Glomerular visceral epithelial cell (primary cell): ENCODE measurements at regions not wholly inside any gene's neighbourhood (a gene's known extent, or its start where the extent isn't known, plus 50 kb on each side); places are given as distances from the start of the nearest gene placed in this dataset.
"Not testable (repeated sequence)": the region's sequence is repeated elsewhere in the genome, so short reads cannot be mapped to it uniquely, and the experiment has no call there.

Experiments used
- DNase-seq: peaks from one replicate; pipeline ENCODE4 v3.0.0-alpha.2; 2016; ENCODE audit errors: extremely low spot score

DNA sequence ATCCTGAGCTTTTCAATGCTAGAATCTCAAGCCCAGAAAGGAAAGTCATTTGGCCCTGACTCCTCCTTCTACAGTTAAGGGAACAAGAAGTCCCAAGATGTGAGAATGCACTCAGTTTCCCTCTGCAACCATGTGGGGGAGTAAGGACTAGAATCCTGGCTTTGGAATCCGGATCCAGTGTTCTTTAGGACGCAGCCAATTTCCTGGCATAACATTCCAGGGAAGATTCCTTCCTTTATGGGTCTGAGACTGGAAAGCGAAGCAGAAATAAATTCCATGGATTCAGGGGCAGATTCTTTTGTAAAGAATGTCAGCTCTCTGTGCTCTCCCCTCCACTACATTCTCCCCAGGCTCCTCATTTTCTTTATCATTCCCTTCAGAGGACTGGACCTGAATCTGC lies 151.8 kb upstream of the SOX14 start:
- DNase-seq: no peak

- no peak for DNase-seq
Observed at GRCh38 chr3:137615659-137616418, 148.3 kb upstream of the SOX14 start.

DNA sequence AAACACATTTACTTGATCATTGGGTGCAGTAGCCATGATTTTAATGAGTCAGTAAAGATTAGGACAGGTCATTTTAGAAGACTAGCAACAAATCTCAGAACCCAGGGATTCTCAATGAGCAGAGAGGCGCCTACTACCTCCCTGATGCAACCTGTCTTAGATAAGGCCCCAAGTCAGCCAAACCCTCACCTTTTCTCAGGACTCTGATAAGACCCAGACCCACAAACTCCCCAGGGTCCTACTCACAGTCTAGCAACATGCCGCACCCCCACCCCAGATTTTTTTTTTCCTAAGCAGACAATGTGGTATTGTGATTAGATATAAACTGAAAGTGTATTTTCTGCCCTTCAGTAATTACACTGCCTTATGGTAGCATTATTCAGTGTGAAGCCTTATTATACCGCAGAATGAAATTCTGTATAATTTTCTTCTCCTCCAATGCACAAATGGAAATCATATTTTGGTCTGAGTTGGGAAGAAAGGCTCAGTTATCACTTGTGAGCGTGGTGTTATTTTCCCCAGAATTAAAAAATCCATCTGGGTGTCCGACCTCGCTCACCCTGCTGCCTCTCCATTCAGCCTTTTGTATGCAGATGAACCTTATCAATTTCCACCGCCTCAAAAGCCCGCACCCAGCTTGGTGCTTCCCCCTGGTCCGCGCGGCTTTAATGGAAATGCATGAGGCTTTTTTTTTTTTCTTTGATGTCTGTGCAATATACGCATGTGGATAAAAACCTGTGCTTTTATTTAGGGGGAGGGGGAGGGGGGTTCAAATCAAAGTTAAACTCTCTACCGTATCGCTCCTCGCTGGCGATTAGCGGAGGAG lies 122.0 kb upstream of the SOX14 start:
- DNase-seq: no peak

- no peak for DNase-seq
Observed at GRCh38 chr3:137642831-137643230, 121.3 kb upstream of the SOX14 start.

DNA sequence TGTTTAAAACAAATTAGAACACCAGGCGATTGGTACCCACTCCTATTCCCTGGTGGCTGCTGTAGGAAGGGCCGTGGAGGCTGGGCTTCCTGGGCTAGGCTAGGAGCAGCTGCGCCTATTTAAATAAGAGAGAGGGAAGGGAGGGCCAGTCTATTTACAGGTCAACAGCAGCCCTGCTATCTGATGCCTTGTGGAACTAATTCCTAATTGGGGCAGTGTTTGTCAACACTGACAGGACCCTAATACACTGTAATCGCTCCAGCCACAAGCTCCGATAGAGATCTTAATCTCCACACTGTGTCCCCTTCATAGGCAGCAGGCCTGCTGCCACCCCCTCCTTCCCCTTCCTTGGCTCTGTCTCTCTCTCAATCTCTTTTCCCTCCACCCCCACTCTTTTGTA lies 116.9 kb upstream of the SOX14 start:
- no peak for DNase-seq

- DNase-seq: no peak
Observed at GRCh38 chr3:137669519-137670060, 94.5 kb upstream of the SOX14 start.

- DNase-seq: no peak
Observed at GRCh38 chr3:137687181-137687879, 76.8 kb upstream of the SOX14 start.

DNA sequence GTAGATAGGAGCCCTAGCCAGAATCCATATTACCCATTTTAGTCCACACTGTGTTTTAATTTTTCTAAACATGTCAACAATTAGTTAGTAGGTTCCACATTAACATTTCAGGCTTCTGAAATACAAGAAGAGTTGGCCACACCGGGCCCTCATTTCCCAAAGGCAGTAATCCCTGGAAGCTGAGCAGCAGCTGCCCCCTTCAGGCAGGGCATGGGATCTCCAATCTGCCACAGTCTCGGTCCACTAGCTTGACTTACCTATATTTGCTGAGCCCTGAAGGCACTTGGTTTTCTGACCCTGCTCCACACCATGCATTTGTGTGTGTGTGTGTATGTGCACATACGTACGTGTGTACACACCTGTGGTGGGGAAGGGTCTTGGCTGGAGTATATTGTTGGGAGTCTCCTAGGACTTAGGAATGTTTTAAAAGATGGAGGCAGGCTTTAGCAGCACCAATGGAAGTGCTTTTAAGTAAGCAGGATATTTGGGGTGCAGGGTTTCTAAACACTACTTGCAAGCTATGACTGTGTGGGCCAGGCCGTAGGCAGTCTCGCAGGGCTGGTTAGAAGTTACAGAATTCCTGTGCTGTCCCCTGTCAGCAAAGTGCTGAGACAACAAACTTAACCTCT lies 71.2 kb upstream of the SOX14 start:
- no peak for DNase-seq

DNA sequence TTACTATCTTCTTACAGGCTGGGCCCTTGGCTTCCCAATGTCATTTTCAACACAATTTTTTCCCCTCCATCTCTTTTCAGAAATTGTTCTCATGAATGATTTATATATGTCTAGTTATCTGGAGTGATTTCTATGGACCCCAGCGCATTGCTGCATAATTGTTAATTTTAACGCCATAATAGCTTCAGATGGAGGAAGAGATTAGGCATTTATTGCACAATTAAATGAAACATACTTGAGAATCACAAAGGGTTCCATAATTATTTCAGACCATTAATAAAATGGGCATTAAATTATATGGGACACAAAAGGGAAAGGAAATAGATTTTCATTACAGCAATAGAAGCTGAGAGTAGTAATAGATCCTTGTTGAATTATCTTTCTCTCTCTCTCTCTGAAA lies 70.3 kb upstream of the SOX14 start:
- no peak for DNase-seq

GRCh38 chr3:137694836-137695235 lies 69.3 kb upstream of the SOX14 start:
- DNase-seq: no peak

DNA sequence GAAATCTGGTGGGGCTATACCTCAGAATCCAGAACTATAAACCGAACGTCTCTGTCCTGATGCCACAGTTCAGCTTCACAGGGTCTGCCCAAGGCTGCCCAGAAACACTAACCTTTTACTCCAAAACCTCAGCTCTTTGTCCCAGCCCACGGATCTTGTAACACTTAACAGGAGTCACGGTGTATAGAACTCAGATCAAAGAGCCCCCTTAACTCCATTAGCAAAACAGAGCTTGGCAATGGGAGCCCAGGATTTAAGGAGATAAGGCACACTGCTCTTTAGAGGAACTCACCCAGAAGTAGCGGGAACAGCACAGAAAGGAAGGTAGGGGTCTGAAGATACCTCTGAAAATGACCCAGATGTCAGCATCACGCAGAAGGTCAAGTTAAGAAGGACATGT lies 68.8 kb upstream of the SOX14 start:
- no peak for DNase-seq

DNA sequence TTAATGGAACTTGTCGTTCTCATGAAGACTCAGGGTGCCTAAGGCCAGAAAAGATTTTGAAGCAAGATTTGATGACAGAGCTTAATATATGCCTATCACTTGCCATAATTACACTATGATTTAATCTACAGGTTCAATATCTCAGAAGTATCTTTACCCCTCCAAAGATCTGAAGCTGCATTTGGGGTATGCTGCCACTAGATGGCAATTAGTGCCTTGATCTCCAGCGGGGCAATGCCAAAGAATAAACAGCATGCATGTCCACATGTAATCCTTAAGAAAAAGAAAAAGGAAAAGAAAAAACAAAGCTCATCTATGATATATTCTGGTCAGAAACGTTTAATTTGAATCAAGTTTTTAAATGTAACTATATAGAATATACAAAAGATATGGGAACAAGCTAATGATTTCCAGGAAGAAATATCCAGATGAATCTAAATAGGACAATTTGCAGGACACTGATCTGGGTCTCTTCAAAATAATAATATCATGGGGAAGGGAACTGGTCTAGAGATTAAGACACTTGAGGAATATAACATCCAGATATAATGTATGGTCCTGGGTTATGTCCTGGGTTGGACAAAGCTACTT lies 55.0 kb upstream of the SOX14 start:
- no peak for DNase-seq

GRCh38 chr3:137713965-137714364 lies 50.1 kb upstream of the SOX14 start:
- DNase-seq: not testable (repeated sequence)
